HEK293 (cell line): ENCODE measurements at regions not wholly inside any gene's neighbourhood (a gene's known extent, or its start where the extent isn't known, plus 50 kb on each side); places are given as distances from the start of the nearest gene placed in this dataset.

Source experiments
- CTCF ChIA-PET: fragments of 350-600 bp; formaldehyde crosslinking; extraction: SDS; loops from one replicate; lab custom pipeline; 2021; ENCODE audit warnings: antibody characterized with exemption; lab: Yijun Ruan, JAX
- POLR2A ChIA-PET: fragments of 300-600 bp; formaldehyde crosslinking; extraction: SDS; loops from one replicate; lab custom pipeline; 2020; ENCODE audit warnings: antibody characterized with exemption, inconsistent platforms; lab: Yijun Ruan, JAX
- H3K27ac ChIP-seq: fragments of 200-500 bp; sonication (Bioruptor generic); 2 replicates; pipeline ENCODE4 v1.5.1; 2014; ENCODE audit warnings: low read depth, low read length, control low read depth, inconsistent platforms; ENCODE audit errors: extremely low read depth
- H3K36me3 ChIP-seq, 2 experiments: fragments of 200-500 bp in 1 of 2; sonication (Bioruptor generic) in 1 of 2; 1 replicate in 1 of 2; 2 replicates in 1 of 2; pipeline ENCODE4 v1.5.1; 2014 to 2017; ENCODE audit warnings: inconsistent platforms in 2 of 2, low read length in 2 of 2; ENCODE audit not compliant: control insufficient read depth in 2 of 2, insufficient read depth in 1 of 2
- H3K4me1 ChIP-seq: fragments of 200-500 bp; sonication (Bioruptor generic); 2 replicates; pipeline ENCODE4 v1.5.1; 2014; ENCODE audit warnings: mild to moderate bottlenecking, low read length, inconsistent platforms; ENCODE audit not compliant: control insufficient read depth, insufficient read depth
- H3K4me3 ChIP-seq: 2 replicates; pipeline ENCODE4 v1.5.1; 2011; ENCODE audit warnings: low read depth, mild to moderate bottlenecking, control low read depth, low read length, moderate library complexity
- H3K9me3 ChIP-seq: fragments of 200-500 bp; sonication (Bioruptor generic); 2 replicates; pipeline ENCODE4 v1.5.1; 2014; ENCODE audit warnings: low read depth, low read length, inconsistent platforms; ENCODE audit not compliant: control insufficient read depth, insufficient read depth
- GFI1B ChIP-seq: fragments of 450-650 bp; formaldehyde crosslinking; IDR thresholded peaks from 2 replicates; pipeline ENCODE4 v1.5.1; 2016; ENCODE audit warnings: missing biosample characterization, missing genetic modification characterization
- GLIS2 ChIP-seq: fragments of 450-650 bp; formaldehyde crosslinking; IDR thresholded peaks from 2 replicates; pipeline ENCODE4 v1.5.1; 2016; ENCODE audit warnings: missing biosample characterization, missing genetic modification characterization
- OVOL3 ChIP-seq: fragments of 450-650 bp; formaldehyde crosslinking; IDR thresholded peaks from 2 replicates; pipeline ENCODE4 v1.5.1; 2016; ENCODE audit warnings: missing biosample characterization, missing genetic modification characterization
- PRDM1 ChIP-seq: fragments of 450-650 bp; formaldehyde crosslinking; IDR thresholded peaks from 2 replicates; pipeline ENCODE4; 2016; ENCODE audit warnings: missing biosample characterization, missing genetic modification characterization
- PRDM2 ChIP-seq: fragments of 450-650 bp; formaldehyde crosslinking; IDR thresholded peaks from 2 replicates; pipeline ENCODE4 v1.5.1; 2016; ENCODE audit warnings: missing biosample characterization, missing genetic modification characterization, borderline replicate concordance
- PRDM6 ChIP-seq: fragments of 450-650 bp; formaldehyde crosslinking; IDR thresholded peaks from 2 replicates; pipeline ENCODE4 v1.5.1; 2017; ENCODE audit warnings: missing biosample characterization, missing genetic modification characterization
- RBAK ChIP-seq: fragments of 450-650 bp; formaldehyde crosslinking; IDR thresholded peaks from 2 replicates; pipeline ENCODE4 v1.5.1; 2016; ENCODE audit warnings: missing biosample characterization, missing genetic modification characterization
- REPIN1 ChIP-seq: fragments of 450-650 bp; formaldehyde crosslinking; IDR thresholded peaks from 2 replicates; pipeline ENCODE4 v1.5.1; 2017; ENCODE audit warnings: missing biosample characterization, missing genetic modification characterization, low read depth
- SP3 ChIP-seq: fragments of 450-650 bp; formaldehyde crosslinking; IDR thresholded peaks from 2 replicates; pipeline ENCODE4 v1.5.1; 2016; ENCODE audit warnings: missing biosample characterization, missing genetic modification characterization
- SP7 ChIP-seq: fragments of 450-650 bp; formaldehyde crosslinking; IDR thresholded peaks from 2 replicates; pipeline ENCODE4 v1.5.1; 2016; ENCODE audit warnings: missing biosample characterization, missing genetic modification characterization
- TCF7L2 ChIP-seq: IDR thresholded peaks from 2 replicates; pipeline ENCODE4 v1.6.1; 2011; ENCODE audit warnings: low read depth, mild to moderate bottlenecking, inconsistent platforms, low read length, moderate library complexity, borderline replicate concordance
- TSHZ1 ChIP-seq: fragments of 450-650 bp; formaldehyde crosslinking; IDR thresholded peaks from 2 replicates; pipeline ENCODE4 v1.5.1; 2016; ENCODE audit warnings: missing biosample characterization, missing genetic modification characterization, borderline replicate concordance
- ZNF114 ChIP-seq: fragments of 450-650 bp; formaldehyde crosslinking; IDR thresholded peaks from 2 replicates; pipeline ENCODE4 v1.5.0; 2017; ENCODE audit warnings: missing biosample characterization, missing genetic modification characterization
- ZNF140 ChIP-seq: fragments of 450-650 bp; formaldehyde crosslinking; IDR thresholded peaks from 2 replicates; pipeline ENCODE4 v1.5.1; 2016; ENCODE audit warnings: missing biosample characterization, missing genetic modification characterization
- ZNF146 ChIP-seq: fragments of 450-650 bp; formaldehyde crosslinking; IDR thresholded peaks from 2 replicates; pipeline ENCODE4 v1.5.1; 2016; ENCODE audit warnings: missing biosample characterization, missing genetic modification characterization
- ZNF18 ChIP-seq: fragments of 450-650 bp; formaldehyde crosslinking; IDR thresholded peaks from 2 replicates; pipeline ENCODE4 v1.5.1; 2016; ENCODE audit warnings: missing biosample characterization, missing genetic modification characterization
- ZNF26 ChIP-seq: fragments of 450-650 bp; formaldehyde crosslinking; IDR thresholded peaks from 2 replicates; pipeline ENCODE4 v1.5.1; 2016; ENCODE audit warnings: missing biosample characterization, missing genetic modification characterization
- ZNF585B ChIP-seq: fragments of 450-650 bp; formaldehyde crosslinking; IDR thresholded peaks from 2 replicates; pipeline ENCODE4 v1.5.1; 2016; ENCODE audit warnings: missing biosample characterization, missing genetic modification characterization
- ZNF791 ChIP-seq: fragments of 450-650 bp; formaldehyde crosslinking; IDR thresholded peaks from 2 replicates; pipeline ENCODE4 v1.5.1; 2016; ENCODE audit warnings: missing biosample characterization, missing genetic modification characterization
- ZNF843 ChIP-seq: fragments of 450-650 bp; formaldehyde crosslinking; IDR thresholded peaks from 2 replicates; pipeline ENCODE4 v1.5.1; 2016; ENCODE audit warnings: missing biosample characterization, missing genetic modification characterization

GRCh38 chr6:88366672-88367071 is 200.5 kb upstream of the CNR1 start (continued):
- TF ChIP-seq PRDM1 (tag by site-specific recombination) = no peak
- no peak for TF ChIP-seq PRDM2 (tag by site-specific recombination)
- TF ChIP-seq ZNF585B = no peak
- no peak for TF ChIP-seq ZNF791 (tag by site-specific recombination)
- no peak for TF ChIP-seq PRDM6 (tag by site-specific recombination)
- TF ChIP-seq ZNF140 (tag by site-specific recombination) = no peak
- TF ChIP-seq GLIS2 = no peak

- no peak overlapping the region for H3K27ac ChIP-seq
- no peak for TF ChIP-seq SP3 (tag by site-specific recombination)
- TF ChIP-seq ZNF26 = no peak
- TF ChIP-seq ZNF18 (tag by site-specific recombination) = no peak
- no peak for TF ChIP-seq ZNF146 (tag by site-specific recombination)
- TF ChIP-seq ZNF843 = no peak
- no peak for TF ChIP-seq GFI1B (tag by site-specific recombination)
- no peak for TF ChIP-seq TCF7L2
- TF ChIP-seq REPIN1 (tag by site-specific recombination) = no peak
- TF ChIP-seq RBAK (tag by site-specific recombination) = no peak
- no peak for TF ChIP-seq OVOL3 (tag by site-specific recombination)
- no peak for TF ChIP-seq TSHZ1 (tag by site-specific recombination)
- TF ChIP-seq SP7 (tag by site-specific recombination) = no peak
- no peak for TF ChIP-seq ZNF114 (tag by site-specific recombination)
- H3K36me3 ChIP-seq = no peaks in the 10 kb centered on the region
- no peaks in the 10 kb centered on the region for H3K4me1 ChIP-seq
- no peak overlapping the region for H3K4me3 ChIP-seq
- H3K9me3 ChIP-seq = no peaks in the 10 kb centered on the region
- ChIA-PET POLR2A (no interaction called here), CTCF (no interaction called here)
These were observed 199.5 kb upstream of the CNR1 start for GRCh38 chr6:88365656-88366055.
